ENCODE measurements at regions not wholly inside any gene's neighbourhood (a gene's known extent, or its start where the extent isn't known, plus 50 kb on each side); places are given as distances from the start of the nearest gene placed in this dataset.

- TF ChIP-seq POLR2A (IDR thresholded peaks at IDR 0.05) (no peak), CTCF (IDR thresholded peaks at IDR 0.05) (no peak)
Measured at GRCh38 chr7:93720106-93720505, 145.6 kb upstream of the CALCR start.

All from testis (tissue), 2 donors.